ENCODE measurements at regions not wholly inside any gene's neighbourhood (a gene's known extent, or its start where the extent isn't known, plus 50 kb on each side); places are given as distances from the start of the nearest gene placed in this dataset.

- H3K4me3 ChIP-seq (ENCODE audit: low read depth, low read length) = no peak overlapping the region
- DNase-seq (ENCODE audit: low read depth) = no peak
- in situ Hi-C loops (cut with HindIII; ENCODE audit: low sequenced_read_pairs) = no loop called here
- no peak for TF ChIP-seq CTCF (IDR thresholded peaks at IDR 0.05; ENCODE audit: low read depth, low read length, missing control alignments)
Measured at GRCh38 chr4:114034189-114034588, 54.7 kb upstream of the ARSJ start.

- in situ Hi-C loops (cut with HindIII; ENCODE audit: low sequenced_read_pairs) = no loop called here
- no peak for DNase-seq (ENCODE audit: low read depth)
- TF ChIP-seq CTCF (IDR thresholded peaks at IDR 0.05; ENCODE audit: low read depth, low read length, missing control alignments) = no peak
- no peak overlapping the region for H3K4me3 ChIP-seq (ENCODE audit: low read depth, low read length)
Measured at GRCh38 chr4:114036426-114036825, 57.0 kb upstream of the ARSJ start.

- DNase-seq (ENCODE audit: low read depth) = no peak
- no peak for TF ChIP-seq CTCF (IDR thresholded peaks at IDR 0.05; ENCODE audit: low read depth, low read length, missing control alignments)
- in situ Hi-C loops (cut with HindIII; ENCODE audit: low sequenced_read_pairs) = no loop called here
- H3K4me3 ChIP-seq (ENCODE audit: low read depth, low read length) = no peak overlapping the region
Measured at GRCh38 chr4:114036864-114037263, 57.4 kb upstream of the ARSJ start.

- in situ Hi-C loops (cut with HindIII; ENCODE audit: low sequenced_read_pairs) = no loop called here
- DNase-seq (ENCODE audit: low read depth) = no peak
- H3K4me3 ChIP-seq (ENCODE audit: low read depth, low read length) = no peak overlapping the region
- TF ChIP-seq CTCF (IDR thresholded peaks at IDR 0.05; ENCODE audit: low read depth, low read length, missing control alignments) = no peak
Measured at GRCh38 chr4:114037988-114038387, 58.5 kb upstream of the ARSJ start.

GRCh38 chr4:114038762-114039387, 59.4 kb upstream of the ARSJ start:
- in situ Hi-C loops (cut with HindIII; ENCODE audit: low sequenced_read_pairs) = no loop called here
- no peak overlapping the region for H3K4me3 ChIP-seq (ENCODE audit: low read depth, low read length)
- no peak for TF ChIP-seq CTCF (IDR thresholded peaks at IDR 0.05; ENCODE audit: low read depth, low read length, missing control alignments)
- no peak for DNase-seq (ENCODE audit: low read depth)

- TF ChIP-seq CTCF (IDR thresholded peaks at IDR 0.05; ENCODE audit: low read depth, low read length, missing control alignments) = no peak
- DNase-seq (ENCODE audit: low read depth) = no peak
- no peak overlapping the region for H3K4me3 ChIP-seq (ENCODE audit: low read depth, low read length)
- in situ Hi-C loops (cut with HindIII; ENCODE audit: low sequenced_read_pairs) = no loop called here
Measured at GRCh38 chr4:114040319-114041116, 61.1 kb upstream of the ARSJ start.

Measured in astrocyte of the cerebellum (primary cell).